GM12878 (cell line): ENCODE measurements at regions not wholly inside any gene's neighbourhood (a gene's known extent, or its start where the extent isn't known, plus 50 kb on each side); places are given as distances from the start of the nearest gene placed in this dataset.

Experiments
- ATAC-seq: fragments of 200-7000 bp; cut with Tn5 transposase; 3 replicates; pipeline ENCODE4 v1.9.1; 2020; ENCODE audit warnings: mild to moderate bottlenecking, moderate library complexity
- BruUV-seq: library from RNA; stranded (reverse); fragments of 400-500 nt; replicated peaks from 2 replicates; lab custom pipeline; 2021; lab: Mats Ljungman, UMichigan
- CTCF ChIA-PET: fragments of 300-600 bp; sonication (Branson Sonifier 250); formaldehyde crosslinking; extraction: SDS; loops from one replicate; lab custom pipeline; 2021; ENCODE audit warnings: inconsistent platforms; lab: Yijun Ruan, JAX
- POLR2A ChIA-PET: fragments of 350-600 bp; formaldehyde crosslinking; extraction: SDS; loops from one replicate; lab custom pipeline; 2021; ENCODE audit warnings: inconsistent platforms; lab: Charles Lee
- RAD21 ChIA-PET: fragments of 300-600 bp; sonication (Branson Sonifier 250); formaldehyde crosslinking; loops from one replicate; lab custom pipeline; 2023; ENCODE audit warnings: antibody characterized with exemption; ENCODE audit not compliant: unreplicated experiment; lab: Charles Lee
- SMC1A ChIA-PET: fragments of 300-600 bp; sonication (Branson Sonifier 250); formaldehyde crosslinking; loops from one replicate; lab custom pipeline; 2023; ENCODE audit not compliant: unreplicated experiment, uncharacterized antibody; lab: Charles Lee
- DNase-seq: peaks from one replicate; pipeline ENCODE4 v3.0.0-alpha.2; 2011; ENCODE audit warnings: low read depth, low spot score
- FAIRE-seq: peaks from 3 replicates; lab custom pipeline; 2011; peaks lifted over from hg19 to GRCh38; lab: Jason Lieb, UNC
- H2AFZ ChIP-seq: 2 replicates; pipeline ENCODE4 v1.6.0; 2011; ENCODE audit warnings: low read depth, low read length, control low read depth; ENCODE audit not compliant: control insufficient read depth
- H3K27ac ChIP-seq: 2 replicates; pipeline ENCODE4 v1.5.1; 2011; ENCODE audit warnings: control low read depth; ENCODE audit not compliant: control insufficient read depth, insufficient read depth
- H3K27me3 ChIP-seq, 2 experiments: replicated peaks in 1 of 2; 2 replicates each; pipeline versions ENCODE4 v1.6.0 to v1.6.1; 2011; ENCODE audit warnings: low read length in 1 of 2; ENCODE audit not compliant: control insufficient read depth in 2 of 2, insufficient read depth in 2 of 2
- H3K36me3 ChIP-seq, 2 experiments: 2 replicates each; pipeline ENCODE4 v1.5.1; 2011; ENCODE audit warnings: low read length in 1 of 2; ENCODE audit not compliant: control insufficient read depth in 2 of 2, insufficient read depth in 2 of 2
- H3K4me1 ChIP-seq: 2 replicates; pipeline ENCODE4 v1.6.1; 2011; ENCODE audit warnings: mild to moderate bottlenecking, low read length, moderate library complexity, mixed read lengths; ENCODE audit not compliant: control insufficient read depth, insufficient read depth
- H3K4me2 ChIP-seq: 2 replicates; pipeline ENCODE4 v1.6.0; 2011; ENCODE audit warnings: control low read depth; ENCODE audit not compliant: control insufficient read depth, insufficient read depth
- H3K4me3 ChIP-seq: fragments of 200-600 bp; sonication (generic); 2 replicates; pipeline ENCODE4 v1.5.1; 2016
- H3K79me2 ChIP-seq: 2 replicates; pipeline ENCODE4 v1.6.0; 2011; ENCODE audit warnings: low read length; ENCODE audit not compliant: control insufficient read depth, insufficient read depth
- H3K9ac ChIP-seq: 2 replicates; pipeline ENCODE4 v1.8.0; 2011; ENCODE audit warnings: low read length, control low read depth, mixed read lengths; ENCODE audit not compliant: control insufficient read depth, insufficient read depth
- H3K9me3 ChIP-seq: replicated peaks from 3 replicates; pipeline ENCODE4 v1.5.1; 2011; ENCODE audit warnings: mild to moderate bottlenecking, low read length; ENCODE audit not compliant: control insufficient read depth, insufficient read depth
- H4K20me1 ChIP-seq: 2 replicates; pipeline ENCODE4 v1.6.0; 2011; ENCODE audit not compliant: control insufficient read depth, insufficient read depth
- ATF7 ChIP-seq: fragments of 450-650 bp; IDR thresholded peaks from 2 replicates; pipeline ENCODE4 v1.6.1; 2016; ENCODE audit warnings: low read depth, mild to moderate bottlenecking
- CEBPZ ChIP-seq: fragments of 150-350 bp; IDR thresholded peaks from 2 replicates; pipeline ENCODE4 v1.6.1; 2016; ENCODE audit warnings: low read depth, low read length
- CHD2 ChIP-seq: IDR thresholded peaks from 2 replicates; pipeline ENCODE4 v1.6.1; 2011; ENCODE audit warnings: low read depth, low read length, improper control_type of control experiment, borderline replicate concordance
- CREB1 ChIP-seq: IDR thresholded peaks from 2 replicates; pipeline ENCODE4 v1.6.1; 2012; ENCODE audit warnings: low read depth, mild to moderate bottlenecking, inconsistent platforms
- EGR1 ChIP-seq, 2 experiments: IDR thresholded peaks; 1 replicate in 1 of 2; 2 replicates in 1 of 2; pipeline ENCODE4 v1.6.1; 2011 to 2012; ENCODE audit warnings: low read depth in 2 of 2, low read length in 2 of 2, borderline replicate concordance in 1 of 2, mild to moderate bottlenecking in 1 of 2, moderate library complexity in 1 of 2
- HDAC2 ChIP-seq: fragments of 200-600 bp; sonication (generic); IDR thresholded peaks from 2 replicates; pipeline ENCODE4 v1.6.1; 2017
- IRF5 ChIP-seq: fragments of 450-650 bp; IDR thresholded peaks from 2 replicates; pipeline ENCODE4 v1.6.1; 2017; ENCODE audit warnings: borderline replicate concordance
- JUND ChIP-seq: IDR thresholded peaks from 2 replicates; pipeline ENCODE4 v1.6.1; 2012; ENCODE audit warnings: low read depth, mild to moderate bottlenecking, low read length, improper control_type of control experiment, moderate library complexity
- SREBF2 ChIP-seq: IDR thresholded peaks from 2 replicates; pipeline ENCODE4 v1.6.1; 2012; ENCODE audit warnings: mild to moderate bottlenecking, low read length
- USF2 ChIP-seq: IDR thresholded peaks from 2 replicates; pipeline ENCODE4 v1.6.1; 2011; ENCODE audit warnings: low read depth, low read length, improper control_type of control experiment, borderline replicate concordance
- ZNF24 ChIP-seq: fragments of 450-650 bp; IDR thresholded peaks from 2 replicates; pipeline ENCODE4 v1.6.1; 2017; ENCODE audit warnings: antibody characterized with exemption, mild to moderate bottlenecking
- ZNF274 ChIP-seq: IDR thresholded peaks from one replicate; pipeline ENCODE4 v1.8.0; 2011; ENCODE audit not compliant: insufficient read length, insufficient read depth
- ZNF622 ChIP-seq: fragments of 450-650 bp; IDR thresholded peaks from 2 replicates; pipeline ENCODE4 v1.6.1; 2017; ENCODE audit warnings: mild to moderate bottlenecking, inconsistent platforms
- WGBS: methylation state at CpG from one replicate; pipeline ENCODE4 v1.1.6; 2016; ENCODE audit warnings: low lambda C conversion rate; ENCODE audit not compliant: insufficient replicate concordance, insufficient coverage; ENCODE audit errors: missing lambda C conversion rate; 5-methylcytosine and 5-hydroxymethylcytosine counted together
- in situ Hi-C: fragments of 300-500 bp; cut with MboI; formaldehyde crosslinking; loops from 9 replicates; pipeline ENCODE4 v1.14.3; 2018; ENCODE audit warnings: mixed read lengths
- intact Hi-C: fragments of 100-400 bp; cut with micrococcal nuclease; formaldehyde crosslinking; loops from one replicate; pipeline ENCODE4 v1.14.2; 2022; ENCODE audit not compliant: unreplicated experiment

DNA sequence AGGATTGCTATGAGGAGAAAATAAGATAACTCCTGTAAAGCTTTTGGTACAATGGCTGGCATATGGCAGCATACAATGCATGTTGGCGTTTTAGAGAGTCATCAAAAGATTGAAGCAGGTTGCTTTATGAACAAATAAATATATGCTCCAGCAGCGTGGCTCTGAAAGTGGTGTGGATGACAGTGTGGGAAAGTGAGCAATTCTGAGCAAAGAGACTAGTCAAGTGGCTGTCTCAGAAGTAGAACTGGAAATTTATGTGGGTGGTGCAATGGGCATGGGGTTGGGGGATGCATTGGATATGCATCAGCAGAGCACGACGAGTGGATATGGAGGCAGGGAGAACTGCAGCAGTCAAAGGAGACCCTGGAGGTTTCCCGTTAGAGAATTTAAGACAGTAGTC is 66.2 kb upstream of the PHACTR2 start:
- Histone ChIP-seq H3K27ac (no peak overlapping the region), H3K9ac (no peak overlapping the region), H3K4me3 (no peak overlapping the region), H3K36me3 (no peaks in the 10 kb centered on the region), H3K9me3 (no peaks in the 10 kb centered on the region), H3K4me1 (peaks cover 6% of the 10 kb centered on the region; the same call in 1 of the 2 replicates), H4K20me1 (no peaks in the 10 kb centered on the region), H2AFZ (no peak overlapping the region), H3K79me2 (no peaks in the 10 kb centered on the region), H3K4me2 (no peak overlapping the region), H3K27me3 (no peaks in the 10 kb centered on the region)
- CTCF ChIA-PET = no interaction called here
- DNase-seq (no peak), FAIRE-seq (no peak), ATAC-seq (no peak)
- RAD21 ChIA-PET = no interaction called here
- SMC1A ChIA-PET = no interaction called here
- POLR2A ChIA-PET = no interaction called here
- in situ Hi-C loops (no loop called here), intact Hi-C loops (no loop called here)
- WGBS = 24% methylated on average over 5 of the region's 5 CpGs
- TF ChIP-seq EGR1 (IDR thresholded peaks at IDR 0.05; ENCODE audit: borderline replicate concordance in 1 of 2, low read depth in 2 of 2, low read length in 2 of 2) = no peak
- no TSS peak for BruUV-seq

- no peak overlapping the region for H3K27ac ChIP-seq
- SMC1A ChIA-PET = interaction anchor here (0.6 kb wide), 1 partner anchor 21 kb away, joined by 3 read pairs; no protein-coding TSS in a partner anchor
- intact Hi-C loops (no loop called here), in situ Hi-C loops (no loop called here)
- ATAC-seq = no peak
- no TSS peak for BruUV-seq
- FAIRE-seq = no peak
- H3K27me3 ChIP-seq = no peaks in the 10 kb centered on the region
- H3K4me2 ChIP-seq = no peak overlapping the region
- POLR2A ChIA-PET = no interaction called here
- no peak for DNase-seq
- RAD21 ChIA-PET = no interaction called here
- no peaks in the 10 kb centered on the region for H3K79me2 ChIP-seq
- H3K4me3 ChIP-seq = no peak overlapping the region
- H4K20me1 ChIP-seq = no peaks in the 10 kb centered on the region
- H3K4me1 ChIP-seq = peaks cover 3% of the 10 kb centered on the region; the same call in 1 of the 2 replicates
- H3K9me3 ChIP-seq = no peaks in the 10 kb centered on the region
- 42% methylated on average over 1 of the region's 1 CpG for WGBS
- no peak overlapping the region for H3K9ac ChIP-seq
- no peak overlapping the region for H2AFZ ChIP-seq
- CTCF ChIA-PET = no interaction called here
- H3K36me3 ChIP-seq = no peaks in the 10 kb centered on the region
- TF ChIP-seq JUND = no peak
- no peak for TF ChIP-seq CEBPZ
- TF ChIP-seq SREBF2 = no peak
- no peak for TF ChIP-seq ATF7
- TF ChIP-seq CHD2 = no peak
- TF ChIP-seq USF2 = no peak
- TF ChIP-seq IRF5 = no peak
- no peak for TF ChIP-seq HDAC2
- no peak for TF ChIP-seq CREB1
- TF ChIP-seq ZNF622 = no peak
- TF ChIP-seq ZNF274 = no peak
- TF ChIP-seq ZNF24 = no peak
Observed at GRCh38 chr6:143609972-143610371, 67.8 kb upstream of the PHACTR2 start.
